IMR-90 (cell line): ENCODE measurements at regions not wholly inside any gene's neighbourhood (a gene's known extent, or its start where the extent isn't known, plus 50 kb on each side); places are given as distances from the start of the nearest gene placed in this dataset.

Experiments
- CTCF ChIP-seq: conservative IDR thresholded peaks from 2 replicates; pipeline ENCODE4 v1.5.1; 2012; ENCODE audit warnings: mild to moderate bottlenecking, low read depth, low read length, improper control_type of control experiment
- POLR2A ChIP-seq: IDR thresholded peaks from 2 replicates; pipeline ENCODE4 v1.6.1; 2012; ENCODE audit warnings: mild to moderate bottlenecking, low read depth, low read length

DNA sequence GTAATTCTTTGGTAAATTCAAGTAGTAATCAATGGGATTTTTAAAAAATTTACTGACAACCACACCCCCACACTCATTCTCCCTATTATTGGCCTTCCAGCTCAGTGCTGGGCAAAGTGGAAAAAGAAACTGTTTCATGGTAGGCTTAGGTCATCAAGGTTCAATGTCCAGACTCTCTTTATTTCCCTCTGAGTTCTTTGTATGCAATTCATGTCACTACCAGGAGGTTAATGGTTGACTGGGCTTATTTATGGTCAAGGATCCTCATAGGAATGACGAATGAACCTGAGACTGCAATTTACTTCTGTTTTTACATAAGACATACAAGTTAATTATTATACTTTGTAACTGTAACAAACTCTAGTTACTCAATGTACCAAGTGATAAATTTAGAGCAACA lies 403.2 kb downstream of the KLHL13 start:
- no peak for TF ChIP-seq POLR2A
- TF ChIP-seq CTCF, result no peak
